ENCODE measurements at regions not wholly inside any gene's neighbourhood (a gene's known extent, or its start where the extent isn't known, plus 50 kb on each side); places are given as distances from the start of the nearest gene placed in this dataset.
A peak's percentile ranks its signal among the peaks of the same experiment; 100 is the strongest.

- no peaks in the 10 kb centered on the region for H3K9me3 ChIP-seq (ENCODE audit: control insufficient read depth, low read length)
- H3K36me3 ChIP-seq (ENCODE audit: control insufficient read depth, insufficient read depth, low read length): no peaks in the 10 kb centered on the region
- no peak overlapping the region for H3K27ac ChIP-seq (ENCODE audit: low read depth, low read length, severe bottlenecking)
- no peak overlapping the region for H3K4me3 ChIP-seq (ENCODE audit: extremely low read depth, insufficient read depth, low read length, poor library complexity, severe bottlenecking)
- 73 to 80% methylated on average over 4 to 9 of the region's 11 CpGs for WGBS, 2 experiments (ENCODE audit: insufficient coverage in 2 of 2)
- H3K4me1 ChIP-seq (ENCODE audit: control insufficient read depth, insufficient read depth, low read length, poor library complexity, severe bottlenecking): no peaks in the 10 kb centered on the region
Measured at GRCh38 chr5:3518051-3518450, 77.6 kb upstream of the IRX1 start.

DNA sequence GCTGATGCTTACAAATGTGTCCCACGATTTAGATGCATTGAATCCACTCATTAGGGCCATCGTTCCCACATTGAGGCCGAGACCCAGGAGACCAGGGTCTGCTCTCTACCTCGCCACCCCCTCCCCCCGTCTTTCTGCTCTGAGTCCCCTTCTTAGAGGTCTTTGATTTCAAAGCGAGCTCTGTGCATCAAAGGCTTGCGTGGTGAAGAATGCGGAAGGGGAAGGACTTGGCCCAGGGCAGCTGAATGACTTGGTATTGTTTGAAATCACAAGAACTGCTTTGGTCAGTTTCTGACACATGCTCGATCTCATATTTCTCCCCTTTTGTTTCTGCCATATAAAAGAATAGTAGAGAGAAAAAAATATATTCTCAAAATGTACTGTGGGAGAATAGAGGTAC lies 78.3 kb upstream of the IRX1 start:
- Histone ChIP-seq H3K4me1 (ENCODE audit: control insufficient read depth, insufficient read depth, low read length, poor library complexity, severe bottlenecking) (no peaks in the 10 kb centered on the region), H3K9me3 (ENCODE audit: control insufficient read depth, low read length) (no peaks in the 10 kb centered on the region), H3K4me3 (ENCODE audit: extremely low read depth, insufficient read depth, low read length, poor library complexity, severe bottlenecking) (no peak overlapping the region), H3K27ac (ENCODE audit: low read depth, low read length, severe bottlenecking) (peak overlapping the region; percentile 2), H3K36me3 (ENCODE audit: control insufficient read depth, insufficient read depth, low read length) (no peaks in the 10 kb centered on the region)
- WGBS, 2 experiments (ENCODE audit: insufficient coverage in 2 of 2): 32 to 57% methylated on average over 3 to 8 of the region's 9 CpGs

GRCh38 chr5:3512361-3513095 lies 83.1 kb upstream of the IRX1 start:
- Histone ChIP-seq H3K4me1 (ENCODE audit: control insufficient read depth, insufficient read depth, low read length, poor library complexity, severe bottlenecking) (no peaks in the 10 kb centered on the region), H3K36me3 (ENCODE audit: control insufficient read depth, insufficient read depth, low read length) (no peaks in the 10 kb centered on the region), H3K9me3 (ENCODE audit: control insufficient read depth, low read length) (peaks cover 8% of the 10 kb centered on the region), H3K27ac (ENCODE audit: low read depth, low read length, severe bottlenecking) (no peak overlapping the region), H3K4me3 (ENCODE audit: extremely low read depth, insufficient read depth, low read length, poor library complexity, severe bottlenecking) (no peak overlapping the region)
- WGBS, 2 experiments (ENCODE audit: insufficient coverage in 2 of 2): 88% methylated on average over 5 to 7 of the region's 13 CpGs

GRCh38 chr5:3511934-3512333 lies 83.7 kb upstream of the IRX1 start:
- WGBS, 2 experiments (ENCODE audit: insufficient coverage in 2 of 2): 60% methylated on average over 3 of the region's 7 CpGs; no CpG with 5 or more reads in 1 of the 2 experiments
- Histone ChIP-seq H3K27ac (ENCODE audit: low read depth, low read length, severe bottlenecking) (no peak overlapping the region), H3K4me1 (ENCODE audit: control insufficient read depth, insufficient read depth, low read length, poor library complexity, severe bottlenecking) (no peaks in the 10 kb centered on the region), H3K9me3 (ENCODE audit: control insufficient read depth, low read length) (peaks cover 8% of the 10 kb centered on the region), H3K4me3 (ENCODE audit: extremely low read depth, insufficient read depth, low read length, poor library complexity, severe bottlenecking) (no peak overlapping the region), H3K36me3 (ENCODE audit: control insufficient read depth, insufficient read depth, low read length) (no peaks in the 10 kb centered on the region)

DNA sequence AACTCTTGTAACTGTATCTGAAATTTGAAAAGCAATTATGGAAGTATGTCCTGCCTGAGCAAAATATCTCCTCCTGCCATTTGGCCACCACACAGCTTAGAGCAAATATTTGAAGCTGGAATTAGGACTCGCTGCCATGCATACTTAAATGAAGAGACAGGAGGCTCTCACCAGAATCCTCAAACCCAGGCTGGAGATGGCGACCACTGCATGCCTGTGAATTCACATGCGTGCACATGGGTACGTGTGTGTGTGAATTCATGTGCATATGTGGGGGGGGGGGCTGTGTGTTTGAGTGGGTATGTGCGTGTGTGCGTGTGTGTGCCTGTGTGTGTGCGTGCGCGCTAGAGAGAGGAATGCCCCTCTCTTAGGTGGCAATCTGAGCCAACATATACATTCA lies 84.1 kb upstream of the IRX1 start:
- Histone ChIP-seq H3K36me3 (ENCODE audit: control insufficient read depth, insufficient read depth, low read length) (no peaks in the 10 kb centered on the region), H3K4me1 (ENCODE audit: control insufficient read depth, insufficient read depth, low read length, poor library complexity, severe bottlenecking) (no peaks in the 10 kb centered on the region), H3K27ac (ENCODE audit: low read depth, low read length, severe bottlenecking) (no peak overlapping the region), H3K4me3 (ENCODE audit: extremely low read depth, insufficient read depth, low read length, poor library complexity, severe bottlenecking) (no peak overlapping the region), H3K9me3 (ENCODE audit: control insufficient read depth, low read length) (peaks cover 8% of the 10 kb centered on the region)
- WGBS, 2 experiments (ENCODE audit: insufficient coverage in 2 of 2): 91 to 97% methylated on average over 3 to 4 of the region's 9 CpGs

GRCh38 chr5:3510642-3511417 lies 84.8 kb upstream of the IRX1 start:
- no peak overlapping the region for H3K4me3 ChIP-seq (ENCODE audit: extremely low read depth, insufficient read depth, low read length, poor library complexity, severe bottlenecking)
- WGBS, 2 experiments (ENCODE audit: insufficient coverage in 2 of 2): 72 to 86% methylated on average over 6 to 13 of the region's 18 CpGs
- H3K4me1 ChIP-seq (ENCODE audit: control insufficient read depth, insufficient read depth, low read length, poor library complexity, severe bottlenecking): no peaks in the 10 kb centered on the region
- H3K36me3 ChIP-seq (ENCODE audit: control insufficient read depth, insufficient read depth, low read length): no peaks in the 10 kb centered on the region
- no peak overlapping the region for H3K27ac ChIP-seq (ENCODE audit: low read depth, low read length, severe bottlenecking)
- H3K9me3 ChIP-seq (ENCODE audit: control insufficient read depth, low read length): peaks cover 8% of the 10 kb centered on the region

- Histone ChIP-seq H3K4me1 (ENCODE audit: control insufficient read depth, insufficient read depth, low read length, poor library complexity, severe bottlenecking) (no peaks in the 10 kb centered on the region), H3K36me3 (ENCODE audit: control insufficient read depth, insufficient read depth, low read length) (no peaks in the 10 kb centered on the region), H3K9me3 (ENCODE audit: control insufficient read depth, low read length) (peaks cover 8% of the 10 kb centered on the region), H3K27ac (ENCODE audit: low read depth, low read length, severe bottlenecking) (no peak overlapping the region), H3K4me3 (ENCODE audit: extremely low read depth, insufficient read depth, low read length, poor library complexity, severe bottlenecking) (no peak overlapping the region)
- no CpG with 5 or more reads among the region's 3 CpGs for WGBS, 2 experiments (ENCODE audit: insufficient coverage in 2 of 2)
Measured at GRCh38 chr5:3509290-3509689, 86.3 kb upstream of the IRX1 start.

DNA sequence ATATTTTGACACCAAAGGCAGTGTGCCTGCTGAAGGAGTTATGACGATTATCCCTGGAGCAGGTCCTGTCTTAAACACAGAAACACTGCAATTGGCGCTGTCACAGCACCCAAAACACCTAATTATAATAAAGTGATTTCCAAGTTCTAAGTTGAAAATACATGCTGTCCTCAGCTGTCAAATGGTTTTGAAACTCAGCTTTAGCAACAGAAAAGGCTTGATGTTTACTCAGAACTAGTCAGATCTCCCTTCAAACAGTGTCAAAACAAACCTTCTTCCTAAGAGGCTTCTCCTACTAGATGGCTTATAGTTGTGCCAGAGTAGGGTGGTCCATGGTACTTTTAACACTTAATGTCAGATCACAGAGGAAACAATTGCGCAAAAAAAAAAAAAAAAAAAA lies 87.2 kb upstream of the IRX1 start:
- no CpG with 5 or more reads among the region's 3 CpGs for WGBS, 2 experiments (ENCODE audit: insufficient coverage in 2 of 2)
- H3K9me3 ChIP-seq (ENCODE audit: control insufficient read depth, low read length): peaks cover 8% of the 10 kb centered on the region
- H3K4me3 ChIP-seq (ENCODE audit: extremely low read depth, insufficient read depth, low read length, poor library complexity, severe bottlenecking): no peak overlapping the region
- no peaks in the 10 kb centered on the region for H3K4me1 ChIP-seq (ENCODE audit: control insufficient read depth, insufficient read depth, low read length, poor library complexity, severe bottlenecking)
- no peaks in the 10 kb centered on the region for H3K36me3 ChIP-seq (ENCODE audit: control insufficient read depth, insufficient read depth, low read length)
- H3K27ac ChIP-seq (ENCODE audit: low read depth, low read length, severe bottlenecking): no peak overlapping the region

- 91 to 93% methylated on average over 10 to 15 of the region's 18 CpGs for WGBS, 2 experiments (ENCODE audit: insufficient coverage in 2 of 2)
- H3K36me3 ChIP-seq (ENCODE audit: control insufficient read depth, insufficient read depth, low read length): no peaks in the 10 kb centered on the region
Measured at GRCh38 chr5:3490957-3491507, 104.6 kb upstream of the IRX1 start.

GRCh38 chr5:3489239-3489843 lies 106.3 kb upstream of the IRX1 start:
- Histone ChIP-seq H3K36me3 (ENCODE audit: control insufficient read depth, insufficient read depth, low read length) (no peaks in the 10 kb centered on the region), H3K27ac (ENCODE audit: low read depth, low read length, severe bottlenecking) (no peak overlapping the region)
- WGBS, 2 experiments (ENCODE audit: insufficient coverage in 2 of 2): 86 to 88% methylated on average over 18 of the region's 21 CpGs

More at GRCh38 chr5:3490957-3491507, 104.6 kb upstream of the IRX1 start:
- H3K4me1 ChIP-seq (ENCODE audit: control insufficient read depth, insufficient read depth, low read length, poor library complexity, severe bottlenecking): no peaks in the 10 kb centered on the region
- H3K9me3 ChIP-seq (ENCODE audit: control insufficient read depth, low read length): no peaks in the 10 kb centered on the region
- H3K4me3 ChIP-seq (ENCODE audit: extremely low read depth, insufficient read depth, low read length, poor library complexity, severe bottlenecking): no peak overlapping the region
- no peak overlapping the region for H3K27ac ChIP-seq (ENCODE audit: low read depth, low read length, severe bottlenecking)

More at GRCh38 chr5:3489239-3489843, 106.3 kb upstream of the IRX1 start:
- no peak overlapping the region for H3K4me3 ChIP-seq (ENCODE audit: extremely low read depth, insufficient read depth, low read length, poor library complexity, severe bottlenecking)
- H3K9me3 ChIP-seq (ENCODE audit: control insufficient read depth, low read length): no peaks in the 10 kb centered on the region
- H3K4me1 ChIP-seq (ENCODE audit: control insufficient read depth, insufficient read depth, low read length, poor library complexity, severe bottlenecking): no peaks in the 10 kb centered on the region

All from mesodermal cell (in vitro differentiated cells).